GM21825 (cell line): ENCODE measurements at regions not wholly inside any gene's neighbourhood (a gene's known extent, or its start where the extent isn't known, plus 50 kb on each side); places are given as distances from the start of the nearest gene placed in this dataset.
"Not testable (repeated sequence)": the region's sequence is repeated elsewhere in the genome, so short reads cannot be mapped to it uniquely, and the experiment has no call there.

ENCODE experiments used
- ATAC-seq: cut with Tn5 transposase; IDR thresholded peaks from one replicate; pipeline ENCODE4 v1.9.1; 2021; ENCODE audit warnings: mild to moderate bottlenecking, moderate library complexity; ENCODE audit not compliant: unreplicated experiment

- no peak for ATAC-seq
These were observed 132.7 kb upstream of the DMRT1 start for GRCh38 chr9:708551-709432.

- ATAC-seq = no peak
These were observed 130.3 kb upstream of the DMRT1 start for GRCh38 chr9:710951-711745.

GRCh38 chr9:711761-712553 is 129.5 kb upstream of the DMRT1 start:
- ATAC-seq = no peak

GRCh38 chr9:712643-713042 is 128.9 kb upstream of the DMRT1 start:
- ATAC-seq = no peak

- no peak for ATAC-seq
These were observed 128.4 kb upstream of the DMRT1 start for GRCh38 chr9:713091-713490.

- no peak for ATAC-seq
These were observed 126.8 kb upstream of the DMRT1 start for GRCh38 chr9:714675-715074.

GRCh38 chr9:715300-715699 is 126.2 kb upstream of the DMRT1 start:
- no peak for ATAC-seq

GRCh38 chr9:715743-716400 is 125.6 kb upstream of the DMRT1 start:
- ATAC-seq = no peak

GRCh38 chr9:717722-718121 is 123.8 kb upstream of the DMRT1 start:
- ATAC-seq = no peak

- ATAC-seq = no peak
These were observed 121.1 kb upstream of the DMRT1 start for GRCh38 chr9:720239-720881.

GRCh38 chr9:722388-722980 is 119.0 kb upstream of the DMRT1 start:
- no peak for ATAC-seq

- not testable (repeated sequence) for ATAC-seq
These were observed 117.0 kb upstream of the DMRT1 start for GRCh38 chr9:724461-724860.

GRCh38 chr9:726005-726404 is 115.5 kb upstream of the DMRT1 start:
- no peak for ATAC-seq

- ATAC-seq = no peak
These were observed 113.7 kb upstream of the DMRT1 start for GRCh38 chr9:727767-728166.

- ATAC-seq = no peak
These were observed 113.0 kb upstream of the DMRT1 start for GRCh38 chr9:728535-728934.

GRCh38 chr9:731474-731873 is 110.0 kb upstream of the DMRT1 start:
- ATAC-seq = no peak

- no peak for ATAC-seq
These were observed 106.5 kb upstream of the DMRT1 start for GRCh38 chr9:734831-735511.

- no peak for ATAC-seq
These were observed 103.9 kb upstream of the DMRT1 start for GRCh38 chr9:737400-738120.
